GM18858 (cell line): ENCODE measurements at regions not wholly inside any gene's neighbourhood (a gene's known extent, or its start where the extent isn't known, plus 50 kb on each side); places are given as distances from the start of the nearest gene placed in this dataset.
"Not testable (repeated sequence)": the region's sequence is repeated elsewhere in the genome, so short reads cannot be mapped to it uniquely, and the experiment has no call there.

ENCODE experiments used
- ATAC-seq: cut with Tn5 transposase; IDR thresholded peaks from one replicate; pipeline ENCODE4 v1.9.1; 2021; ENCODE audit not compliant: unreplicated experiment

DNA sequence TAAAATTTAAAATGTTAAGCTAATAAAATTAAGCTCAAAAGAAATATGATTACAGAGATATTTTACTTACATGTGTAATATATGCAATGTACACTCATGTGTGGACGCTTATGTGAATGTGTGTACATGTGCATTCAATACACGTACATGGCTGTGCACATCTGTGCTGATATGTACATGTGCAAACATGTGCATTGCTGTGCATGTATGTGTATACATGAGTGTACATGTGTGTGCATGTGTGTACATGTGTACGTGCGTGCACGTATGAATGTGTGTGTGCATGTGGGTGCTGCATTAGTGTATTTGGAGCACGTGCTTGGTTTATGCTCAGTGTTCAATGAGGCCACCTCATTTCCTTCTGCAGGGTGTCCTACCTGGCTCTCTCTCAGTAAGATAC, 88.2 kb upstream of the TMEM18 start:
- no peak for ATAC-seq

GRCh38 chr2:763766-764525, 86.7 kb upstream of the TMEM18 start:
- no peak for ATAC-seq

- ATAC-seq: no peak
Measured at GRCh38 chr2:762646-763045, 85.4 kb upstream of the TMEM18 start.

- no peak for ATAC-seq
Measured at GRCh38 chr2:761384-761783, 84.2 kb upstream of the TMEM18 start.

GRCh38 chr2:760001-760400, 82.8 kb upstream of the TMEM18 start:
- ATAC-seq: no peak

GRCh38 chr2:758073-758820, 81.0 kb upstream of the TMEM18 start:
- no peak for ATAC-seq

DNA sequence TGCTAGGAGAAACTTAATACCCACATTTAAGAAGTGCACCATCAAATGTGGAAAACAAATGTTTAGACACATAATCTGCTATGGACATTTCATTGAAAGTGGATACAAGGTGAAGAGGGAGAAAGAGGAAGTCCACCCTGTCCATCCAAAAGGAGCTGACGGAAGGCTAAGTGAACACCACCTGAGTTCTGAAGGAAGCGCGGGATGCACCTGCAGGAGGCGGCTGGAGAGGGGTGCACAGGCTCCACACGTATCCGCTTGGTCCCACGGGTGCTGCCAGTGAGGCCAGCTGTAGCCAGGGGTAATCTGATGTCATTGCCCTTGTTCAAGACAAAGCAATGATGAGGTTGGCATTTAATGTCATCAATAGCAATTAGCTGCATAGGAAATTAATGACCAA, 75.9 kb upstream of the TMEM18 start:
- ATAC-seq: no peak

DNA sequence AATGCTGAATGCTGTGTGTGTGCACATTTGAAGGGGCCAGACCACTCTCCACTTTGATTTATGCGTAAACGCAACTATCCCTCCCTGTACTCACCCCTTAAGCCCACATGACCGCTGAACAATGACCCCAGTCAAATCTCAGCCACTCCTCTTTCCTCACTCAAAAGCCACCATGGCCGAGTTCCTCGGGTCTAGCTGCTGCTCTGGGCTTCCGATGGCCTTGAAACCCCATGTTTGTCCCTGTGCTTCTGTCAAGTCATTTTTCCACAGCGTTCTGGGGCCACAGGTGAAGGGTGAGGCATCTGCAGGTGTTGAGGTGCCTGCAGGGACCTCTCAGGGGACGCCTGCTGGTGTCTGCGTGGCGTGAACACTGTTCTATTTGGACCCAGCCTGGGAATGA, 74.3 kb upstream of the TMEM18 start:
- ATAC-seq: no peak

GRCh38 chr2:750628-751027, 73.4 kb upstream of the TMEM18 start:
- ATAC-seq: no peak

DNA sequence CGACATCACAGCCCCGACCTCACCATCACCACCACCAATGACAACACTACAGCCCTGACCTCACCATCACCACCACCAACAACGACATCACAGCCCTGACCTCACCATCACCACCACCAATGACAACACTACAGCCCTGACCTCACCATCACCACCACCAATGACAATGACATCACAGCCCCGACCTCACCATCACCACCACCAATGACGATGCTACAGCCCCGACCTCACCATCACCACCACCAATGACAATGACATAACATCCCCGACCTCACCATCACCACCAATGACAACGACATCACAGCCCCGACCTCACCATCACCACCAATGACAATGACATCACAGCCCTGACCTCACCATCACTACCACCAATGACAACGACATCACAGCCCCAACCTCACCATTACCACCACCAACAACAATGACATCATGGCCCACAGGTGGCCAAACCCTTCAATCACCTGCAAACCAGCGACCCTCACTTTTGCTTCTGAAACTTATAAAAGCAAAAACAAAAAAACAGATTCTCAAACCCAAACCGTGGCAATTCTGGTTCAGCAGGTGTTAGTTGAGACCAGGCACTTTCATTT, 70.7 kb upstream of the TMEM18 start:
- no peak for ATAC-seq

DNA sequence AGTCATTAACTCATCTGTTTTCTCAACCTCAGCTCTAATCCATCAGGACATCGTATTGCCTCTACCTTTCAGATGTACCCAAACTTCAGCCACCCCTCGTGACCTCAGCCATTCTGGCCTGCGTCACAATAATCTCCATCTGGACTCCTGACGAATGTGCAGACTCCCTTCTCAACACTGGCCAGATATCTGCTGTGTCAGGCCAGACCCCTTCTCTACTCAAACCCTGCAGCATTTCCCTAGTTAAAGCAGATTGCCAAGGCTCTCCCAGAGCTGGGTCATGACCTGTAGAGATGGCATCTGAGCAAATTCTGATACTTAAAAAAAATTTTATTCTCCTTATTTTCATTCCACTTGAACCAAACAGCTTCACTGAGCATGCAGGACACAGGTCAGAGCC, 69.5 kb upstream of the TMEM18 start:
- no peak for ATAC-seq

DNA sequence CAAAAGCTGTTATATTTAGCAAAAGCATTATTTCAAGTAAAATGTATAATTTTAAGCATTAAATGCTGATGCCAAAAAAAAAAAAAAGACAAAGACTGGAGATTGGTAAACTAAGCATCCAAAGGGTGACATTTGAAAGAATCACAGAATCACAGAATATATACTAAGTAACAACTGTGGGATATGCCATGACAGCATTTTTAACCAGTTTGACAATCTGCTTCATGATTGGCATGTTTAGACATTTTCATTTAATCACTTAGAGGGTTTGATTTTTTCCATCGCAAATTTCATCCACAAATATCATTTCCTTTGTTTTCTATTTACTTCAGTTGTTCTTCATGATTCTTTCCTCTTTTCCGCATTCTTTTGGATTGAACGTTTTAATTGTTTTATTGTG, 66.9 kb upstream of the TMEM18 start:
- ATAC-seq: no peak

DNA sequence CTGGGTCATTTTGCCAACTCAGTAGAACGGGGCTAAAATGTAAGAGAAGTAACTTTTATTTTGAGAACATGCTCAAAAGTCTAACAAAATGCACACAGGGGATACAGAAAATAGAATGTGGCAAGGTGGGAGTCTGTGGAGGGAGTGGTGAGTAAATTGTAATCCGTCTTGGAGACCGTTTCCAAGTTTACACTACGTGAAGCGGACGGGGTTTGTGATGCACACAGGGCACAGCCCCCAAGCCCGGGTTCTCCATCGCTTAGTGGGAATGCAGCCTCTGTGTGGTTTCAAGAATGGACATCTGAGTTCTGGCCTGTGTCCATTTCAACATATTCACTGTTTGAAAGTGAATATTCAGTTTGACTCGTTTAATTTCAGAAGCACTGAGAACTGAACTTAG, 65.0 kb upstream of the TMEM18 start:
- no peak for ATAC-seq

DNA sequence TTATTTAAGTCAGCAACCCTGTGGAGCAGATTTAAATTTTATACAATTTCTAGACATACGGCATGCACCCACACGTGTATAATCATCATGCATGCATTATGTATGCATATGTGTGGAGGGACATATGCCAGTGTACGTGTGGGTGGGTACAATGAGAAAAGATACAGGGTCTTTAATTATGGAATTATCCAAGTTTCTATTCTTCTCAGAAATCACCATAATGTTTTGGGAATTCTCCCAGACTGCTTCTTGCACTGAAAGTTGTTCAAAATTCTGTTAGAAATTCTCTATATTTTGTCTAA, 63.9 kb upstream of the TMEM18 start:
- ATAC-seq: no peak

DNA sequence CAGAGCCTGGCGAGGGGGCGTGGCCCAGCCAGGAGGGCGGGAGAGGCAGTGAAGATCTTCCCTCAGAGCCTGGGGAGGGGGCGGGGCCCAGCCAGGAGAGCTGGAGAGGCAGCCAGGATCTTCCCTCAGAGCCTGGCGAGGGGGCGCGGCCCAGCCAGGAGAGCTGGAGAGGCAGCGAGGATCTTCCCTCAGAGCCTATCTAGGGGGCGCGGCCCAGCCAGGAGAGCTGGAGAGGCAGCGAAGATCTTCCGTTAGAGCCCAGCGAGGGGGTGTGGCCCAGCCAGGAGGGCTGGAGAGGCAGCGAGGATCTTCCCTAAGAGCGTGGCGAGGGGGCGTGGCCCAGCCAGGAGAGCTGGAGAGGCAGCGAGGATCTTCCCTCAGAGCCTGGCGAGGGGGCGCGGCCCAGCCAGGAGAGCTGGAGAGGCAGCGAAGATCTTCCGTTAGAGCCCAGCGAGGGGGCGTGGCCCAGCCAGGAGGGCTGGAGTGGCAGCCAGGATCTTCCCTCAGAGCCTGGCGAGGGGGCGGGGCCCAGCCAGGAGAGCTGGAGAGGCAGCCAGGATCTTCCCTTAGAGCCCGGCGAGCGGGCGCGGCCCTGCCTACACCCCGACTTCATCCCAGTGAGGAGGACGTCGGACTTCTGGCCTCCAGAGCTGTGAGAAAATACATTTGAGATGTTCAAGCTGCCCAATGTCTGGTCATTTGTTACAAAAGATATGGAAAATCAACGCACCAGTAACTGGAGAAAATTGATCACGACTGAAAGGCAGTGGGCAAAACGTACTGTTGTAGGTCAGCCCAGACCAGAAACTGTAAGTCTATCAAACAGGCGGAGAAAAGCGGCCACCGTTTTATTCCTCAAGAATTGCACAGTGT, 63.4 kb upstream of the TMEM18 start:
- ATAC-seq: not testable (repeated sequence)

DNA sequence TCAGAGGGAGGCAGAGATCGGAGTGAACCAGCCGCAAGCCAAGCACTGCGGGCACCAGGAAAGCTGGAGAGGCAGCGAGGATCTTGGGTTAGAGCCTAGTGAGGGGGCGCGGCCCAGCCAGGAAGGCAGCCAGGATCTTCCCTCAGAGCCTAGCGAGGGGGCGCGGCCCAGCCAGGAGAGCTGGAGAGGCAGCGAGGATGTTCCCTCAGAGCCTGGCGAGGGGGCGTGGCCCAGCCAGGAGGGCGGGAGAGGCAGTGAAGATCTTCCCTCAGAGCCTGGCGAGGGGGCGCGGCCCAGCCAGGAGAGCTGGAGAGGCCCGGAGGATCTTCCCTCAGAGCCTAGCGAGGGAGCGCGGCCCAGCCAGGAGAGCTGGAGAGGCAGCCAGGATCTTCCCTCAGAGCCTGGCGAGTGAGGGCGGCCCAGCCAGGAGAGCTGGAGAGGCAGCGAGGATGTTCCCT, 62.7 kb upstream of the TMEM18 start:
- not testable (repeated sequence) for ATAC-seq

DNA sequence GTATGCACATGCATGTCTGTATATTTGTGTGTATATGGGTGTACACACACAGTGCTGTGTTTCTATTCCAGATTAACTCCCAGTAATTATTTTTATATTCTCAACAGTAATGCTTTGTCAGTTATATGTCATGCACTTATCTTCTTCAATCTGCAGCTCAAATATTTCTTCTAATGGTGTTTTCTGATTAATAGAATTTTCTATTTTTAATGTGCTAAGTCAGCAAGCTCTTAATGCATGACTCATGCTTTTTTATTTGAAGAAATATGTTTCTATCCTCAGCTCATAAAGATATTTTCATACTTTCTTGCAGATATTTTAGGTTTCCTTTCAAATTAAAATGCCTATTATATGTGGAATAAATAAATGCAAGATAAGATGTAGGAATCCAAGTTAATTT, 59.7 kb upstream of the TMEM18 start:
- no peak for ATAC-seq

GRCh38 chr2:735670-736218, 58.5 kb upstream of the TMEM18 start:
- ATAC-seq: peak; percentile 66

DNA sequence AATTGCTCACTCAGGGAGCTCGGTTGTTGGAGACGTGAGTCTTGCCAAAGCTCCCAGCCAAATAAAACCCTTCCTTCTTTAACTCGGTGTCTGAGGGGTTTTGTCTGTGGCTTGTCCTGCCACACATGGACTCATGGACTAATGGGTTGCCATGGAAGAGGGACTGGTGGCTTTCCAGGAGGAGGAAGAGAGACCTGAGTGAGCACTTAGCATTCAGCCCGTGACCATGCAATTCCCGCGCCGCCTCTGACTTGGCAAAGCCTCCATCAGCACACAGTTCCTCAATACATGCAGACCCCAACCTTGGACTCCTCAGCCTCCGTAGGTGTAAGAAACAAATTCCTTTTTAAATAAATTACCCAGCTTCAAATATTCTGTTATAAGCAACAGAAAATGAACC, 57.3 kb upstream of the TMEM18 start:
- ATAC-seq: no peak

DNA sequence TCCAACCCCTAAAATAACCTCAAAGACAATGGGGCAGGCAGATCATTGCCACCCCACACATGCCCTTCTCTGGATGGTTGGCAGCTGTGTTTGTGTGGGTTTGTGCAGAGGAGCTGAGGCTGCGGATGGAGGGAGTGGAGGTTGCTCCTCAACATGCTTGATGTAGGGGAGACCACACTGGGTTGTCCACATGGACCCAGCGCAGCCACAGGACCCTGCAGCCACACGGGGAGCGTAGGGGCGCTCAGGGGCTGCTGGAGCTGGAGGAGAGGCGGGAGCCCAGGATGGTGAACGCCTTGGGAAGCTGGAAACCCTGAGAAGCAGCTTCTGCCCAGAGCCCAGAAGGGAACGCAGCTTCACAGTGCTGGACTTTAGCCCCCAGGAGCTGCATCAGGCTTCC, 56.3 kb upstream of the TMEM18 start:
- no peak for ATAC-seq

GRCh38 chr2:733001-733400, 55.8 kb upstream of the TMEM18 start:
- ATAC-seq: no peak
